ENCODE measurements at regions not wholly inside any gene's neighbourhood (a gene's known extent, or its start where the extent isn't known, plus 50 kb on each side); places are given as distances from the start of the nearest gene placed in this dataset.

- H3K27ac ChIP-seq = no peak overlapping the region
- H3K36me3 ChIP-seq = no peaks in the 10 kb centered on the region
- TF ChIP-seq, protein P1, sequence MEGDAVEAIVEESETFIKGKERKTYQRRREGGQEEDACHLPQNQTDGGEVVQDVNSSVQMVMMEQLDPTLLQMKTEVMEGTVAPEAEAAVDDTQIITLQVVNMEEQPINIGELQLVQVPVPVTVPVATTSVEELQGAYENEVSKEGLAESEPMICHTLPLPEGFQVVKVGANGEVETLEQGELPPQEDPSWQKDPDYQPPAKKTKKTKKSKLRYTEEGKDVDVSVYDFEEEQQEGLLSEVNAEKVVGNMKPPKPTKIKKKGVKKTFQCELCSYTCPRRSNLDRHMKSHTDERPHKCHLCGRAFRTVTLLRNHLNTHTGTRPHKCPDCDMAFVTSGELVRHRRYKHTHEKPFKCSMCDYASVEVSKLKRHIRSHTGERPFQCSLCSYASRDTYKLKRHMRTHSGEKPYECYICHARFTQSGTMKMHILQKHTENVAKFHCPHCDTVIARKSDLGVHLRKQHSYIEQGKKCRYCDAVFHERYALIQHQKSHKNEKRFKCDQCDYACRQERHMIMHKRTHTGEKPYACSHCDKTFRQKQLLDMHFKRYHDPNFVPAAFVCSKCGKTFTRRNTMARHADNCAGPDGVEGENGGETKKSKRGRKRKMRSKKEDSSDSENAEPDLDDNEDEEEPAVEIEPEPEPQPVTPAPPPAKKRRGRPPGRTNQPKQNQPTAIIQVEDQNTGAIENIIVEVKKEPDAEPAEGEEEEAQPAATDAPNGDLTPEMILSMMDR (IDR thresholded peaks at IDR 0.05) = no peak
- no peaks in the 10 kb centered on the region for H3K4me1 ChIP-seq (ENCODE audit: control insufficient read depth in 1 of 2, insufficient read depth in 1 of 2, low read depth in 1 of 2, low read length in 1 of 2)
- no peaks in the 10 kb centered on the region for H3K9me3 ChIP-seq
- H3K4me3 ChIP-seq (ENCODE audit: low read depth in 1 of 2, low read length in 1 of 2) = no peak overlapping the region
- no peaks in the 10 kb centered on the region for H3K27me3 ChIP-seq
These were observed 196.3 kb upstream of the SLC24A3 start for GRCh38 chr20:19016140-19016497.

DNA sequence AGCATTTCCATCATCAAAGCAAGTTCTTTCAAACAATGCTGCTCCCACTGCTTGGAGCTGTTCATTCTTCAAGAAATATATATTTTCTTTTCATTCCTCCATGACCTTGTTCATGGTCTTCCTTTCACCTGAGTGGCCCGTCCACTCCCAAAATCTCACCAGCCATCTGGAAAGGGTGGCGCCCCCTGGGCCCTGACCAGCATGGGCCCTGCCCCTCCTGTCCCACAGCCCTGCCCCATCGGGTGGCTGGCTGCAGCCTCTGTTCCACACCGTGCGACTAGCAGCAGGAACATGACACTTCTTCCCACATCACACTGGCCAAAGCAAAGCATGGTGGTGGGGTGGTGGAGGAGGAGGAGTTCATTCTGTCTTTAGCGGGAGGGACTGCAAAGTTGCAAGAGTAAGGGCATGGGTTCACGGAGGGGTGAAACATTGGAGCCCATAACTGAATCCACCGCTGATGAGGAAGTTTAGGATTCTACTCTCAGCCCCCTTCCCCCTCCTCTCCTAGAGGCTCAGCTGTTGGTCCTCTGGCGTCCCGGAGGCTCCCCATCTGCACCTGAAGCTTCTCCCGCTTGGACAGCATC is 195.2 kb upstream of the SLC24A3 start:
- no peaks in the 10 kb centered on the region for H3K4me1 ChIP-seq (ENCODE audit: control insufficient read depth in 1 of 2, insufficient read depth in 1 of 2, low read depth in 1 of 2, low read length in 1 of 2)
- TF ChIP-seq, protein P1 (IDR thresholded peaks at IDR 0.05) = no peak
- no peak overlapping the region for H3K4me3 ChIP-seq (ENCODE audit: low read depth in 1 of 2, low read length in 1 of 2)
- no peaks in the 10 kb centered on the region for H3K36me3 ChIP-seq
- H3K27ac ChIP-seq = no peak overlapping the region
- no peaks in the 10 kb centered on the region for H3K27me3 ChIP-seq
- H3K9me3 ChIP-seq = no peaks in the 10 kb centered on the region

GRCh38 chr20:19018881-19019280 is 193.6 kb upstream of the SLC24A3 start:
- TF ChIP-seq, protein P1 (IDR thresholded peaks at IDR 0.05) = no peak
- H3K36me3 ChIP-seq = no peaks in the 10 kb centered on the region
- no peak overlapping the region for H3K4me3 ChIP-seq (ENCODE audit: low read depth in 1 of 2, low read length in 1 of 2)
- no peak overlapping the region for H3K27ac ChIP-seq
- no peaks in the 10 kb centered on the region for H3K27me3 ChIP-seq
- no peaks in the 10 kb centered on the region for H3K9me3 ChIP-seq
- no peaks in the 10 kb centered on the region for H3K4me1 ChIP-seq (ENCODE audit: control insufficient read depth in 1 of 2, insufficient read depth in 1 of 2, low read depth in 1 of 2, low read length in 1 of 2)

- Histone ChIP-seq H3K4me3 (ENCODE audit: low read depth in 1 of 2, low read length in 1 of 2) (no peak overlapping the region), H3K27me3 (no peaks in the 10 kb centered on the region), H3K36me3 (no peaks in the 10 kb centered on the region), H3K9me3 (no peaks in the 10 kb centered on the region), H3K4me1 (ENCODE audit: control insufficient read depth in 1 of 2, insufficient read depth in 1 of 2, low read depth in 1 of 2, low read length in 1 of 2) (no peaks in the 10 kb centered on the region), H3K27ac (no peak overlapping the region)
- TF ChIP-seq, protein P1 (IDR thresholded peaks at IDR 0.05) = no peak
These were observed 192.6 kb upstream of the SLC24A3 start for GRCh38 chr20:19019734-19020364.

DNA sequence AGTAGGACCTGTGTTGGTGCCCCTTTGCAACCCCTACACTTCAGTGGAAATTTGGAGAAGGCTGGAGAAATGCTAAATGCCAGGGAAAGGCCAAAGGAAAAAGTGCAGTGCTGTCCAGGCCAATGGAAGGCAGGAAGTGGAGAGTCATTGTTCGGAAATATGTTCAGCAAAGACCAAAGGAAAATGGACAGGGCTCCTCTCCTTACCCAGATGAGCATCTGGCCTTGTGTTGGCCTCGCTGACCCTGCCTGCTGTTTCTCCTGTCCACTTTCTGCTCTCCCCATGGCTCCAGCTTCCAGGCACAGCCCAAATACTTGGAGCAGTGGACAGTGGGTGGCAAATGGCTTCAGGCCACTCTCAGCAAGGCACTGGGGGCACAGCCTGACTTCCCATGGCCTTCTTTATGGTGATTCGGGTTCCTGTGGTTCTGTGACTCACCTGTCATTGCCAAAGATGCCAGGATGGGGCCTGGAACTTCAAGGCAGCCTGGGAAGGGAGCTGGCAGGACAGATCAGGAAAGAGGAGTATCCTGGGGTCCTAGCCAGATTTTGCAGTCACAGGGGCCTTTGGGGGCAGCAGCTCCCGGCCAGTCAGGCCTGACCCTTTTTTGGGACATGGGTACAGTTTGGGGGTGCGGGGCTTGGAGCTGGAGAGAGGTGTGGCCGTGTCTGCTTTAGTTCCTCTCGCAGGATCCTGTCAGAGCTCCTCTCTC is 190.9 kb upstream of the SLC24A3 start:
- Histone ChIP-seq H3K27ac (no peak overlapping the region), H3K27me3 (no peaks in the 10 kb centered on the region), H3K4me3 (ENCODE audit: low read depth in 1 of 2, low read length in 1 of 2) (no peak overlapping the region), H3K9me3 (no peaks in the 10 kb centered on the region), H3K36me3 (no peaks in the 10 kb centered on the region), H3K4me1 (ENCODE audit: control insufficient read depth in 1 of 2, insufficient read depth in 1 of 2, low read depth in 1 of 2, low read length in 1 of 2) (no peaks in the 10 kb centered on the region)
- TF ChIP-seq, protein P1 (IDR thresholded peaks at IDR 0.05) = no peak

Data from neutrophil (primary cell).